Endothelial cell (in vitro differentiated cells): ENCODE measurements at regions not wholly inside any gene's neighbourhood (a gene's known extent, or its start where the extent isn't known, plus 50 kb on each side); places are given as distances from the start of the nearest gene placed in this dataset.

Experiments used
- DNase-seq: peaks from one replicate; pipeline ENCODE4 v3.0.0; 2021; ENCODE audit warnings: low spot score
- H3K27ac Mint-ChIP-seq: one replicate; pipeline ENCODE4 v1.8.0; 2021; ENCODE audit warnings: mixed read lengths, inconsistent platforms; ENCODE audit not compliant: unreplicated experiment
- H3K27me3 Mint-ChIP-seq: one replicate; pipeline ENCODE4 v1.8.0; 2021; ENCODE audit warnings: mild to moderate bottlenecking, moderate library complexity, mixed read lengths, inconsistent platforms; ENCODE audit not compliant: unreplicated experiment
- H3K36me3 Mint-ChIP-seq: one replicate; pipeline ENCODE4 v1.8.0; 2021; ENCODE audit warnings: mild to moderate bottlenecking, low read depth, mixed read lengths, inconsistent platforms; ENCODE audit not compliant: unreplicated experiment
- H3K4me1 Mint-ChIP-seq: one replicate; pipeline ENCODE4 v1.8.0; 2021; ENCODE audit warnings: mild to moderate bottlenecking, mixed read lengths, inconsistent platforms; ENCODE audit not compliant: unreplicated experiment
- H3K4me3 Mint-ChIP-seq: one replicate; pipeline ENCODE4 v1.8.0; 2021; ENCODE audit warnings: mild to moderate bottlenecking, mixed read lengths, inconsistent platforms; ENCODE audit not compliant: unreplicated experiment
- H3K9me3 Mint-ChIP-seq: one replicate; pipeline ENCODE4 v1.8.0; 2021; ENCODE audit warnings: mixed read lengths, inconsistent platforms; ENCODE audit not compliant: unreplicated experiment
- TF ChIP-seq, protein P1 (sequence below): fragments of 200-600 bp; sonication (generic); IDR thresholded peaks from one replicate; pipeline ENCODE4 v1.5.0; 2021; ENCODE audit warnings: antibody characterized with exemption; ENCODE audit not compliant: unreplicated experiment

DNA sequence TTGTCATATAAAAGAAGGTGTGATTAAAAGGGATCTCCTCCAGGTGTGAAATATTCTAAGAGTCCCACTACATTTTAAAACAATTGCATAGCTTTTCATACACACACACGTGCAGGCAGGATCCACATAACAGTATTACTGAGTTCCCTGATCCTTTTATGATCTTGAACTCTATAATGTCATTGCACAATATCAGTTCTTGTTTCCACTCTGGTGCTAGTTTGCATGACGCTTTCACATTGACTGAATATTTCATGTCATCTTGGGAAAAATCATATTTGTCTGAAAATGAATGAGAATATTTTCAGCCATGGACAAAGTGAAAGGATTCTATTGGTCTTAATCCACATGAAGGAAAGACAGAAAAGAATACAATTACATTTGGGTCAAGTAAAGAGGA is 703.8 kb downstream of the CDH8 start:
- H3K9me3 Mint-ChIP-seq: no peaks in the 10 kb centered on the region
- no peak for DNase-seq
- H3K27ac Mint-ChIP-seq: no peak overlapping the region
- H3K4me3 Mint-ChIP-seq: no peak overlapping the region
- H3K27me3 Mint-ChIP-seq: no peaks in the 10 kb centered on the region
- H3K4me1 Mint-ChIP-seq: no peaks in the 10 kb centered on the region
- TF ChIP-seq, protein P1, sequence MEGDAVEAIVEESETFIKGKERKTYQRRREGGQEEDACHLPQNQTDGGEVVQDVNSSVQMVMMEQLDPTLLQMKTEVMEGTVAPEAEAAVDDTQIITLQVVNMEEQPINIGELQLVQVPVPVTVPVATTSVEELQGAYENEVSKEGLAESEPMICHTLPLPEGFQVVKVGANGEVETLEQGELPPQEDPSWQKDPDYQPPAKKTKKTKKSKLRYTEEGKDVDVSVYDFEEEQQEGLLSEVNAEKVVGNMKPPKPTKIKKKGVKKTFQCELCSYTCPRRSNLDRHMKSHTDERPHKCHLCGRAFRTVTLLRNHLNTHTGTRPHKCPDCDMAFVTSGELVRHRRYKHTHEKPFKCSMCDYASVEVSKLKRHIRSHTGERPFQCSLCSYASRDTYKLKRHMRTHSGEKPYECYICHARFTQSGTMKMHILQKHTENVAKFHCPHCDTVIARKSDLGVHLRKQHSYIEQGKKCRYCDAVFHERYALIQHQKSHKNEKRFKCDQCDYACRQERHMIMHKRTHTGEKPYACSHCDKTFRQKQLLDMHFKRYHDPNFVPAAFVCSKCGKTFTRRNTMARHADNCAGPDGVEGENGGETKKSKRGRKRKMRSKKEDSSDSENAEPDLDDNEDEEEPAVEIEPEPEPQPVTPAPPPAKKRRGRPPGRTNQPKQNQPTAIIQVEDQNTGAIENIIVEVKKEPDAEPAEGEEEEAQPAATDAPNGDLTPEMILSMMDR: no peak
- no peaks in the 10 kb centered on the region for H3K36me3 Mint-ChIP-seq

DNA sequence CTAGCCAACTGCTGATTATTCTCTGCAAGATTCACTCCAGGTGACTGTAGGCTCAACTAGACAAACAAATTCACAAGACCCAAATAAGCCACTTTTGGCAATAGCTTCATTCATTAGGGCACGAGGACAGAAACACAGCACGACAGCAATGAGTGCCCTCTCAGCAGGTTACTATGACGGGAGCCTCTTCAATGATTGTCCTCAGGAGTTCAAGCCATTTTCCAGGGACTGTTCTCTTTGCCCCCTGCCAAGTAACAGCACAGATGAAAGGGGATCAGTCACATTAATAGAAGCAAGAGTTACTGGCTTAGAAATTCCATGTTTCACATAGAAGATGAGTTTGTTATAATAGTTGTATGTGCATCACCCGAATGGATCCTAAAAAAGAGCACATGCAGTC is 712.2 kb downstream of the CDH8 start:
- Mint-ChIP-seq H3K27ac (no peak overlapping the region), H3K4me3 (no peak overlapping the region), H3K27me3 (no peaks in the 10 kb centered on the region), H3K36me3 (no peaks in the 10 kb centered on the region), H3K4me1 (no peaks in the 10 kb centered on the region), H3K9me3 (no peaks in the 10 kb centered on the region)
- no peak for DNase-seq
- TF ChIP-seq, protein P1: no peak

- no peaks in the 10 kb centered on the region for H3K36me3 Mint-ChIP-seq
- no peak for DNase-seq
- H3K27me3 Mint-ChIP-seq: no peaks in the 10 kb centered on the region
- H3K9me3 Mint-ChIP-seq: no peaks in the 10 kb centered on the region
- TF ChIP-seq, protein P1: no peak
- no peak overlapping the region for H3K4me3 Mint-ChIP-seq
- H3K27ac Mint-ChIP-seq: no peak overlapping the region
- H3K4me1 Mint-ChIP-seq: no peaks in the 10 kb centered on the region
Observed at GRCh38 chr16:61323456-61323855, 712.8 kb downstream of the CDH8 start.

DNA sequence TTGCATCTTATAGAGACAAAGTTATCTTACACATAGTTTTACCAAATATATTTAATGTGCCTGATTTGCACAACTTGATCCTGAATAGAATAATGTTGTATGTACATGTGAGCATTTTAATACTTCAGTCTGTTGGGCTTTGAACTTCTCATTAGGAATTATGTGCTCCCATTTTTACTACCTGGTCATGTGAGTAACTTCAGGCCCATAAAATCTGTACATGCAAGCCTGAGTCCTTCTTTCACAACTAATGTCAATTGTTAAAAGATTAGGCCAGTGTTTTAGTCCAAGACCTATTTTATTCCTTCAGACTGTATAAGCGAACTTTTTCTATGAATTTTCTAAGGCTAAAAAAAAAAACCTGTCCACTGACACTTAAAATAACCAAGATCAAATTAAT is 715.4 kb downstream of the CDH8 start:
- no peak for DNase-seq
- H3K4me3 Mint-ChIP-seq: no peak overlapping the region
- H3K27ac Mint-ChIP-seq: no peak overlapping the region
- no peaks in the 10 kb centered on the region for H3K27me3 Mint-ChIP-seq
- no peaks in the 10 kb centered on the region for H3K36me3 Mint-ChIP-seq
- H3K4me1 Mint-ChIP-seq: no peaks in the 10 kb centered on the region
- TF ChIP-seq, protein P1: no peak
- no peaks in the 10 kb centered on the region for H3K9me3 Mint-ChIP-seq

DNA sequence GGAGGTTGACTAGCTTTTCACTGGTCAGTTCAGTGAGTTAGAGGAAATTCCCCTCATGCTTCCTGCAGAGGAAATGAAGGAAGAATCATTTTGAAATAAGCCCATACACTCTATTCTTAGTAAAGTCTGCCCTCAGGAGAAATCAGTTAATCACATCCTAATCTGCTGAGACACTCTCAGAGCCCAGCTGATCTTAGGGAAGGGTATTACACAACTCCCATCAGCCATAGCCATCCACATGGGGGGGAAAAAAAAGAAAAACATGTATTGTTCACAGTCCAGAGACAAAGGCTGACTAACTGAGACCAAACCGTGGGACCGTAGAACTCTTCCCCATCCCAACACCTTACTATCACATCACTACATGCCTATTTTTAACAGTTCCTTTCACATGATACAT is 722.3 kb downstream of the CDH8 start:
- Mint-ChIP-seq H3K9me3 (peaks cover 4% of the 10 kb centered on the region), H3K36me3 (no peaks in the 10 kb centered on the region), H3K27ac (no peak overlapping the region), H3K27me3 (peaks cover 2% of the 10 kb centered on the region), H3K4me1 (peaks cover 7% of the 10 kb centered on the region), H3K4me3 (no peak overlapping the region)
- TF ChIP-seq, protein P1: no peak
- no peak for DNase-seq
